ENCODE measurements at regions not wholly inside any gene's neighbourhood (a gene's known extent, or its start where the extent isn't known, plus 50 kb on each side); places are given as distances from the start of the nearest gene placed in this dataset.

DNA sequence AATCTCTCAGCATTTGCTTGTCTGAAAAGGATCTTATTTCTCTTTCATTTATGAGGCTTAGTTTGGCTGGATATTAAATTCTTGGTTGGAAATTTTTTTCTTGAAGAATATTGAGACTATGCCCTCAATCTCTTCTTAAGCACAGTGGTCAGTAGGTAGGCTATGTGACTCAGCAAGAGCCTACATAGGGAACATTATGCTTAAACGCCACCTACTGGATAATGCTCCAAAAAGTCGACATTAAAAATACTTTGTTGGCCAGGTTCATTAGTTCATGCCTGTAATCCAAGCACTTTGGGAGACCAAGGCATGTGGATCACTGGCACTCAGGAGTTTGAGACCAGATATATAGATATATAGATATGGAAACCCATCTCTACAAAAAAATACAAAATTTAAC, 678.0 kb upstream of the USP24 start:
- peak; percentile 84 for FAIRE-seq
- H2AFZ ChIP-seq (ENCODE audit: control insufficient read depth, low read depth, low read length) = no peak overlapping the region
- no peaks in the 10 kb centered on the region for H3K79me2 ChIP-seq (ENCODE audit: control insufficient read depth, insufficient read depth, low read length)
- no peak overlapping the region for H3K27ac ChIP-seq (ENCODE audit: control insufficient read depth, insufficient read depth)
- ChIA-PET CTCF (interaction anchor here (1.1 to 1.8 kb wide), 4 partner anchors 9 to 32 kb away, joined by 4 to 5 read pairs (median 4); no protein-coding TSS in a partner anchor), RAD21 (ENCODE audit: unreplicated experiment) (interaction anchor here (1.4 kb wide), 1 partner anchor 414 kb away, joined by 3 read pairs; no protein-coding TSS in a partner anchor), SMC1A (ENCODE audit: uncharacterized antibody, unreplicated experiment) (interaction anchor here (0.7 to 2.0 kb wide), 6 partner anchors 24 to 691 kb away, joined by 3 to 6 read pairs (median 3); no protein-coding TSS in a partner anchor), POLR2A (no interaction called here)
- H3K27me3 ChIP-seq (replicated peaks in 1 of 2; ENCODE audit: control insufficient read depth in 2 of 2, insufficient read depth in 2 of 2, low read length in 1 of 2) = no peaks in the 10 kb centered on the region; a peak in 1 of 4 replicates
- ATAC-seq = peak; percentile 78
- no peak overlapping the region for H3K9ac ChIP-seq (ENCODE audit: control insufficient read depth, insufficient read depth, low read length)
- H3K4me3 ChIP-seq = no peak overlapping the region
- in situ Hi-C loops (cut with MboI) (loop anchor here (10.0 kb wide), 1 partner anchor 608 kb away; no protein-coding TSS in a partner anchor), intact Hi-C loops (cut with micrococcal nuclease; ENCODE audit: unreplicated experiment) (loop anchor here (5.0 to 10.0 kb wide), 2 partner anchors 611 to 692 kb away; no protein-coding TSS in a partner anchor)
- DNase-seq (ENCODE audit: low read depth, low spot score) = no peak
- H4K20me1 ChIP-seq (ENCODE audit: control insufficient read depth, insufficient read depth) = no peaks in the 10 kb centered on the region
- no peak overlapping the region for H3K4me2 ChIP-seq (ENCODE audit: control insufficient read depth, insufficient read depth)
- no peaks in the 10 kb centered on the region for H3K4me1 ChIP-seq (ENCODE audit: control insufficient read depth, insufficient read depth, low read length)
- TF ChIP-seq JUNB (IDR thresholded peaks at IDR 0.05) (no peak), NFYB (IDR thresholded peaks at IDR 0.05; ENCODE audit: insufficient read depth, low read depth, low read length) (no peak), ATF3 (IDR thresholded peaks at IDR 0.05; ENCODE audit: borderline replicate concordance, extremely low read depth, low read depth, low read length) (no peak), RAD21 (IDR thresholded peaks at IDR 0.05; ENCODE audit: insufficient read depth, low read depth, low read length) (peak; percentile 48; the same call in 1 of the 2 replicates), TAF1 (IDR thresholded peaks at IDR 0.05; ENCODE audit: borderline replicate concordance, low read depth, low read length) (no peak), IRF4 (IDR thresholded peaks at IDR 0.05; ENCODE audit: low read depth, low read length) (no peak), IKZF2 (IDR thresholded peaks at IDR 0.05) (no peak), ASH2L (IDR thresholded peaks at IDR 0.05; ENCODE audit: borderline replicate concordance, low read depth) (no peak), WRNIP1 (IDR thresholded peaks at IDR 0.05; ENCODE audit: borderline replicate concordance, low read depth, low read length) (no peak), NR2C1 (IDR thresholded peaks at IDR 0.05) (no peak), NFIC (IDR thresholded peaks at IDR 0.05; ENCODE audit: low read depth, low read length) (no peak), TBL1XR1 (IDR thresholded peaks at IDR 0.05; ENCODE audit: low read depth, low read length) (no peak), PAX5 (IDR thresholded peaks at IDR 0.05; ENCODE audit: borderline replicate concordance, low read depth, low read length) (no peak), MYB (IDR thresholded peaks at IDR 0.05; ENCODE audit: borderline replicate concordance, low read depth, low read length) (no peak), LARP7 (IDR thresholded peaks at IDR 0.05) (no peak), SMC3 (IDR thresholded peaks at IDR 0.05; ENCODE audit: borderline replicate concordance, low read length) (peak; percentile 44; the same call in 1 of the 2 replicates)
- TF ChIP-seq, protein P1, sequence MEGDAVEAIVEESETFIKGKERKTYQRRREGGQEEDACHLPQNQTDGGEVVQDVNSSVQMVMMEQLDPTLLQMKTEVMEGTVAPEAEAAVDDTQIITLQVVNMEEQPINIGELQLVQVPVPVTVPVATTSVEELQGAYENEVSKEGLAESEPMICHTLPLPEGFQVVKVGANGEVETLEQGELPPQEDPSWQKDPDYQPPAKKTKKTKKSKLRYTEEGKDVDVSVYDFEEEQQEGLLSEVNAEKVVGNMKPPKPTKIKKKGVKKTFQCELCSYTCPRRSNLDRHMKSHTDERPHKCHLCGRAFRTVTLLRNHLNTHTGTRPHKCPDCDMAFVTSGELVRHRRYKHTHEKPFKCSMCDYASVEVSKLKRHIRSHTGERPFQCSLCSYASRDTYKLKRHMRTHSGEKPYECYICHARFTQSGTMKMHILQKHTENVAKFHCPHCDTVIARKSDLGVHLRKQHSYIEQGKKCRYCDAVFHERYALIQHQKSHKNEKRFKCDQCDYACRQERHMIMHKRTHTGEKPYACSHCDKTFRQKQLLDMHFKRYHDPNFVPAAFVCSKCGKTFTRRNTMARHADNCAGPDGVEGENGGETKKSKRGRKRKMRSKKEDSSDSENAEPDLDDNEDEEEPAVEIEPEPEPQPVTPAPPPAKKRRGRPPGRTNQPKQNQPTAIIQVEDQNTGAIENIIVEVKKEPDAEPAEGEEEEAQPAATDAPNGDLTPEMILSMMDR (IDR thresholded peaks at IDR 0.05 in 2 of 3, conservative IDR thresholded peaks at IDR 0.05 in 1 of 3; ENCODE audit: control insufficient read depth in 2 of 3, extremely low read depth in 1 of 3, insufficient read depth in 1 of 3, low read depth in 3 of 3, low read length in 3 of 3) = peak; percentile 32 to 44 (median 36)
- TF ChIP-seq, protein P2, sequence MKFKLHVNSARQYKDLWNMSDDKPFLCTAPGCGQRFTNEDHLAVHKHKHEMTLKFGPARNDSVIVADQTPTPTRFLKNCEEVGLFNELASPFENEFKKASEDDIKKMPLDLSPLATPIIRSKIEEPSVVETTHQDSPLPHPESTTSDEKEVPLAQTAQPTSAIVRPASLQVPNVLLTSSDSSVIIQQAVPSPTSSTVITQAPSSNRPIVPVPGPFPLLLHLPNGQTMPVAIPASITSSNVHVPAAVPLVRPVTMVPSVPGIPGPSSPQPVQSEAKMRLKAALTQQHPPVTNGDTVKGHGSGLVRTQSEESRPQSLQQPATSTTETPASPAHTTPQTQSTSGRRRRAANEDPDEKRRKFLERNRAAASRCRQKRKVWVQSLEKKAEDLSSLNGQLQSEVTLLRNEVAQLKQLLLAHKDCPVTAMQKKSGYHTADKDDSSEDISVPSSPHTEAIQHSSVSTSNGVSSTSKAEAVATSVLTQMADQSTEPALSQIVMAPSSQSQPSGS (IDR thresholded peaks at IDR 0.05; ENCODE audit: low read length) = no peak
- BruUV-seq (replicated peaks) = no TSS peak
- H3K36me3 ChIP-seq (ENCODE audit: control insufficient read depth in 2 of 2, insufficient read depth in 2 of 2, low read length in 1 of 2) = no peaks in the 10 kb centered on the region
- no peaks in the 10 kb centered on the region for H3K9me3 ChIP-seq (replicated peaks; ENCODE audit: control insufficient read depth, insufficient read depth, low read length)
- 0% methylated on average over 2 of the region's 2 CpGs for WGBS (ENCODE audit: insufficient coverage, insufficient replicate concordance, low lambda C conversion rate, missing lambda C conversion rate)
